ENCODE measurements at regions not wholly inside any gene's neighbourhood (a gene's known extent, or its start where the extent isn't known, plus 50 kb on each side); places are given as distances from the start of the nearest gene placed in this dataset.
A peak's percentile ranks its signal among the peaks of the same experiment; 100 is the strongest.

DNA sequence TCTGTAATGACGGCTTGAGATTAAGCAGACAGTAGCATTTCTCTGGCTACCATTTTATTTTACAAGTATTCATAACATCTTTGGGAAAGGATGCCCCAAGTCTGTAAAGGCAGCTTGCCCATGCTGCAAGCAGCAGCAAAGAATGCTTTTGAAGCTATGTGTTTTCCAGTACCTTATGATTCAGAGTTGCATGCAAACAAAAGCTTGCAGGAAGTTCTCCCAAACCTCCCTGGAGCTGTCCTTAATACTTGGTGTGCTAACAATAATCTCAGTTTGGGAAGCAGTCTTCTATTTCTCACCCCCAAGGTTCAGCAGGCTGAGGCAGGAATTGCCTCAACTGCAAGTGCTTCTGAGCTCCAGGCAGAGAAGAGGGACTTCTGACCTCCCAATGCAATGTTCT is 60.8 kb downstream of the CCNA1 start:
- DNase-seq, result no peak

DNA sequence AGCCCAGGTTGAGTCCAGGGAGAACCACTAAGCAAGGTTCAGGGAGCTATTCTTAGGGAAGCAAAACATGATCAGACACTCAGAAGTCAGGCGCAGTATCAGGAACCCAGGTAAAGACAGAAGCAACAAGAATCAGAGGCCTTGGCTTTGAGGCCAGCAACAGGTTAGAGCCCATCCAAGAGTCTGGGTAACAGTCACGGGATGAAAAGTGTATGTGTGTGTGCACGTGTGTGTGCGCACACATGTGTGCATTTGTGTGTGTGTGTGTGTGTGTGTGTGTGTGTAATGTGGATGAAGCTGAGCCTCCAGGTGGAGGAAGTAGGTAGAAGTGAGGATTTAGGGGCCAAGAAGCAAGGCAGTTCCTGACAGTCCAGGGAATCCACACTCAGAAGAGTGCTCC is 63.1 kb downstream of the CCNA1 start:
- DNase-seq, result no peak

GRCh38 chr13:36509369-36509768 is 77.1 kb downstream of the CCNA1 start:
- DNase-seq, result no peak

DNA sequence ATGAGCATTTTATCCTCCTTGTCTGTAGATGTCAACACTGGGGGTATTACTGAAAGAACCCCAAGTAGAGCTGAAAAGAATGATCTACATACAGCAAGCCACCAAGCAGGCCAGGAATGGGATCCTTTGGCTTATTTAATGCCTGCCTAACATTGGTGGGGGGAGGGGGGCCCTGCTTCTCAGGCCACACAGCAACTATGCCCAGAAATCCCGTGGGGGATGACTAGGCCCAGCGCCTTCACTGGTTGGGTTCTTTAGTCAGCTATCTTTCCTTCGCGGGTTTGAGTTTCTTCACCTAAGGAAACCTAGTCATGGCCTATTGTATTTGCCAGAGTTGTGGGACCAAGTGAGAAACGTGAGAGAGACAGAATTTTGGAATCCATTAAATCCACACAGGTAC is 80.5 kb downstream of the CCNA1 start:
- DNase-seq, result no peak

GRCh38 chr13:36513266-36513665 is 81.0 kb downstream of the CCNA1 start:
- DNase-seq, result no peak

- DNase-seq, result no peak
Observed at GRCh38 chr13:36515466-36515865, 83.2 kb downstream of the CCNA1 start.

DNA sequence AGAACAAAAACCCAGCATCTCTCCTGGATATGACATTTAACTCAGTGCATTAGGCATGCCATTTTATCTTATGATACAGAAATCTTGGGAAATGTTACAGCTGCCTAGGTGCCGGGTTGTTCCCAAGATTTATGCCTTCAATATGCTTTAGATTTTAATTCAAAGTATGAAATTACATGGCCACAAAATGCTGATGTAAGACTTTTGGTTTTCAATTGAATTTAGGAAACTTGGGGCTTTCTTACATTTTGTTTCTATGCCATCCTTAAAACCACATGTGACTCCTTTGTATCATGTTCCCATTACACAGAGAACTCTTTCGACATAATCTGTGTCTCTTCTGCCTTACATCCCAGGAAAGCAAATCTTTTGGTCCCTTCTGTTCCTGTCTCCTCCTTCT is 83.9 kb downstream of the CCNA1 start:
- DNase-seq, result no peak

- DNase-seq, result no peak
Observed at GRCh38 chr13:36518707-36519106, 86.4 kb downstream of the CCNA1 start.

GRCh38 chr13:36519432-36519831 is 87.1 kb downstream of the CCNA1 start:
- no peak for DNase-seq

GRCh38 chr13:36520111-36520510 is 87.8 kb downstream of the CCNA1 start:
- DNase-seq, result no peak

GRCh38 chr13:36526897-36527296 is 94.6 kb downstream of the CCNA1 start:
- DNase-seq, result no peak

DNA sequence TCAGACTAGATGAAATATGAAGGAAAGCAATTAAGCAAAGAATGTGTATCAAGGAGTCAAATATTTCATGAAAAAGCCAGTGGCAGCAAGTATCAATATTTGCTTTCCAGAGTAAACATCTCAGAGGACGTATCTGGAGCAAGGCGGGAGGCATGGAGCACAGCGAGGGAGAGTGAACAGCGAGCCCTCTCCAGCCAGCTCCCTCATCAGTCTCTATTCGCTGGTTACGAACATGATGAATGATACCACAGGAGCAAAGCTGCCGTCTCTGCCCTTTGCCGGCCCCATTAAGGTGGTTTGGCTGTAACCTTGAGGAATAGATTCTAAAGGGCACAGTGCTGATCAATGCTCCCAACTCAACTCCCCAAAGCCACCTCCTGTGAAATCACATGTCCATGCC is 95.8 kb downstream of the CCNA1 start:
- DNase-seq, result no peak

DNA sequence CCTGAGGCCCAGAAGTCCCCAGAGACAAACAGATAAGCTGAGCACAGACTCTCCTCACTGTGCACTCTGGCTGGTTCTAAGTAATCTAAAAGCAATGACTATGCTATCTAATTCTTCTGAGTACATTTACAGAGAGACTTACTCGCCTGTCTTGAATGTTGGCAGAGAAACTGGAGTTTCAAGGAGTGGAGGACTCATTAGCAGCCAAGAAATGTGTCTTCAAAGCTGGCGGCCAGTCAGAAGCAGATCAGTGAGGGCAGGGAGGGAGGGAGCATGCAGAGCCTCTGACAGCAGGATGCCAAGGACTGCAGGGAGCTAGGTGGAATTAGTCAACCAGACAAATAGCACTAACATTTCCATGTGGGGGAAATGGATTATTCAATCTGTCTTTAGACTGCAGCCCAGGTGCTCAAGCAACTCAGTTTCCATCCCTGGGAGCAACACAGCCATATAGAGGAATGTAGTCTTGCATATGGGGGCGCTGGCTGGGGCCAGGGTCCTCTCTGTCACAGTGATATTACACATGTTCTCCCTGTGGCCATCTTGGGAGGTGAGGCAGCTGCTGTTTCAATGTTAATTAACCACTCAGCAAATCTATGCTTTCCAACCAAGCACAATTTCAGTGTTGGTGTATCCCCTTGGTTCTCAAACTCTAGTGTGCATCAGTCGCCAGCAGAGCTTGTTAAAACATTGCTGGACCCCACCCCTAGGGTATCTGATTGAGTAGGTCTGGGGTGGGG is 97.9 kb downstream of the CCNA1 start:
- peak; percentile 77 for DNase-seq

- no peak for DNase-seq
Observed at GRCh38 chr13:36530861-36531590, 98.7 kb downstream of the CCNA1 start.

- DNase-seq, result peak; percentile 45
Observed at GRCh38 chr13:36531746-36532486, 99.6 kb downstream of the CCNA1 start.

GRCh38 chr13:36533806-36534205 is 101.5 kb downstream of the CCNA1 start:
- no peak for DNase-seq

- DNase-seq, result no peak
Observed at GRCh38 chr13:36536546-36536945, 104.3 kb downstream of the CCNA1 start.

GRCh38 chr13:36543671-36544070 is 111.4 kb downstream of the CCNA1 start:
- DNase-seq, result no peak

- DNase-seq, result peak; percentile 71
Observed at GRCh38 chr13:36548129-36548528, 115.8 kb downstream of the CCNA1 start.

DNA sequence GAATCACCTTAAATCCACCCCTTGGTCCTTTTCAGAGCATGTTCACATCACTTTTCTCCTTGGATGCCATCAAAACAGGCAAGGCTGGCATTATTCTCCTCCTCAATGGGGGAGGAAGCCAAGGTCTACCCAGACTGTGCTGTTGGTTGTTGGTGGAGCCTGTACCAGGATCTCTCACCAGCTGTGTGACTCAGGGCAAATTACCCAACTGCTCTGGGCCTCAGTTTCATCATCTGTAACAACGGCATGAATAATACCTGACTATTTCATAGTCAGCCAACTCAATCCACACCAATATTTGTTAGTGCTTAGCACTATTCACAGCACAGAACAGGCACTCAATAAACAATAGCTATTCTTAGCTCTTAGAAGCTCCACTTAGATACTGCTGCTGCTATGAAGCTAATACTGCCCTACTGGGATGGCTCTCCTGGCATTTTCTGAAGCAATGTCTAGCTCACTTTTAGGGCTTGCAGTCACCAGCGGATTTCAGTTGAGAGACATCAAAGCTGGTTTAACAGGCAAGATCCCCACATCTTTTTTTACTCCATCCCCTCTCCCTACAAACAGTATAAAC is 116.9 kb downstream of the CCNA1 start:
- DNase-seq, result no peak

DNA sequence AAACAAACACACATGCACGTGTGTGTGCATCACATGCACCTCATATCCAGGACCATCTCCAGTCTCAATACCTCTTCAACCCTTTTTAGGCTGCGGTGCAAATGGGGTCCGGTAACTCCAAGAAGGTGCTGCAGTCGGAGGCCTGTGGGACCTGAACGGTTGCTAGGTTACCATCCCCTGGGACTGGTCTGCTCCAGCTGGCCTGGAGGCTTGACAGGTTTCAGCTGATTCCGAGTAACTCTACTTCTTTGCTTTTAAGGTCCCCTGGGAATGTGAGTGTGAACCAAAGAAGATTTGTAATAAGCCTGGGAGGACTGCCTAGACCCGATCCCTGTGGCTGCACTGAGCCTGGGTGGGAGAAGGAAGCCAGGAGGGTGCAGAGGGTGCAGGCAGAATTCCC is 117.5 kb downstream of the CCNA1 start:
- peak; percentile 30 for DNase-seq

GRCh38 chr13:36550177-36550576 is 117.9 kb downstream of the CCNA1 start:
- no peak for DNase-seq

- DNase-seq, result no peak
Observed at GRCh38 chr13:36551445-36551844, 119.2 kb downstream of the CCNA1 start.

DNA sequence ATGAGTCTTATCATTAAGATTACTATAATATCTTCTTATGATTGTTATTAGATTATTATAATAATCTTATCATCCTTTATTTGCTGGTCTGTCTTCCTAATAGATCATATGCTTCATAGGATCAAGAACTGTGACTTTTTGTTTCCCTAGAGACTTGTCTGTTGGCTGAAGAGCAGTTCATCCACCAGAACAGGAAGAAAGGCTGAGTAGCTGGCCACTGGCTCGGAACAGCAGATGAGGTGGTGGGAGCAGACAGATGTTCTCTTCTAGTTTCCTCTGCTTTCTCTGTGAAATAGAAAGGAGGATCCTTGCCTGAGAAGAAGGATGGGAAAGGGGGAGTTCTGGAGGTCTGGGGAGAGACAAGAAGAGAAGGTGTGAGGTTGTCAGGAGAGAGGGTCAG is 120.0 kb downstream of the CCNA1 start:
- no peak for DNase-seq

Measured in DMS79 (cell line).